Activated B cell treated with CpG ODN at 0.5 μM for 24 hours (primary cell): ENCODE measurements at regions not wholly inside any gene's neighbourhood (a gene's known extent, or its start where the extent isn't known, plus 50 kb on each side); places are given as distances from the start of the nearest gene placed in this dataset.

Source experiments
- ATAC-seq: fragments of 200-7000 bp; cut with Tn5 transposase; one replicate; pipeline ENCODE4 v1.10.0; 2021; ENCODE audit warnings: low read depth, mild to moderate bottlenecking, moderate library complexity
- CTCF ChIA-PET: fragments of 350-600 bp; sonication (Branson Sonifier 250); formaldehyde crosslinking; loops from one replicate; lab custom pipeline; 2021; ENCODE audit warnings: antibody characterized with exemption; lab: Charles Lee
- POLR2A ChIA-PET: fragments of 350-600 bp; sonication (Branson Sonifier 250); formaldehyde crosslinking; loops from one replicate; lab custom pipeline; 2021; ENCODE audit warnings: antibody characterized with exemption; lab: Charles Lee
- DNase-seq: peaks from one replicate; pipeline ENCODE4 v3.0.0; 2022
- H3K27ac Mint-ChIP-seq: one replicate; pipeline ENCODE4 v1.8.0; 2020; ENCODE audit warnings: mixed read lengths
- H3K27me3 Mint-ChIP-seq: one replicate; pipeline ENCODE4 v1.8.0; 2021; ENCODE audit warnings: mixed read lengths
- H3K36me3 Mint-ChIP-seq: one replicate; pipeline ENCODE4 v1.8.0; 2021; ENCODE audit warnings: low read depth, mixed read lengths
- H3K4me1 Mint-ChIP-seq: one replicate; pipeline ENCODE4 v1.8.0; 2021; ENCODE audit warnings: mixed read lengths
- H3K4me3 Mint-ChIP-seq: one replicate; pipeline ENCODE4 v1.8.0; 2020; ENCODE audit warnings: mild to moderate bottlenecking, mixed read lengths
- H3K9me3 Mint-ChIP-seq: one replicate; pipeline ENCODE4 v1.8.0; 2020; ENCODE audit warnings: mixed read lengths
- intact Hi-C: fragments of 100-400 bp; cut with micrococcal nuclease; formaldehyde crosslinking; loops from one replicate; pipeline ENCODE4 v1.15.1; 2024
- TF ChIP-seq, protein P1 (sequence below): fragments of 200-600 bp; IDR thresholded peaks from one replicate; pipeline ENCODE4 v1.8.0; 2022; ENCODE audit warnings: antibody characterized with exemption, mild to moderate bottlenecking

DNA sequence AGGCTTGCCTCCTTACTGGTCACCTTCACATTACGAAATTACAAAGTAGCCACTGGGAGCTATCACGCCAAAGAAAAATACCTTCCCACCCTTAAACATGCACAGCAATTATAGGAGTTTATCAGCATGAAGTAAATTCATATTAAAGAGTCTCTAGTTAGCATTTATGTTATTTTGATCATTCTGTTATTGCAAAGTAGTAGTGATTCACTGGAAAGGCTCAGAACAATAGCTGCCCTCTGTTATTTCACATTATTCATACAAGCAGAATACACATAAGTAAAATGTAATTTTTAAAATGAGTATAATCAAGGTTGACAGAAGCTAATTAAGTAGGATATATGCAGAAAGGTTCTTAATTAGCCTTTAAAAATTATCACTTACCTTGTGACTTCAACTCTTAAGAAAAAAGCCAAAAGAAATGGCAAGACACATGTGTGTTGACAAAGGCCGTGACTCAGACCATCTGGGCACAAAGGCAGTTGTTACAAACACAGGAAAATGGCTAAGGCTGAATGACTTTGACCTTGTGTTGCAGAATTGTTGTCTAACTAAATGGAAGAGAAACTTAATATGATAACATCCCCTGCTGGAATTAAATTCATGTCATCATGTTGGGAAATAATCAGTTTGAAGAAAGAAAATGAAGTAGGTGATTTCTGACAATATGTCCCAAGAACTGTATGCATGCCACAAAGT, 108.3 kb downstream of the ARL6IP6 start:
- no peaks in the 10 kb centered on the region for H3K9me3 Mint-ChIP-seq
- ChIA-PET POLR2A (no interaction called here), CTCF (no interaction called here)
- TF ChIP-seq, protein P1, sequence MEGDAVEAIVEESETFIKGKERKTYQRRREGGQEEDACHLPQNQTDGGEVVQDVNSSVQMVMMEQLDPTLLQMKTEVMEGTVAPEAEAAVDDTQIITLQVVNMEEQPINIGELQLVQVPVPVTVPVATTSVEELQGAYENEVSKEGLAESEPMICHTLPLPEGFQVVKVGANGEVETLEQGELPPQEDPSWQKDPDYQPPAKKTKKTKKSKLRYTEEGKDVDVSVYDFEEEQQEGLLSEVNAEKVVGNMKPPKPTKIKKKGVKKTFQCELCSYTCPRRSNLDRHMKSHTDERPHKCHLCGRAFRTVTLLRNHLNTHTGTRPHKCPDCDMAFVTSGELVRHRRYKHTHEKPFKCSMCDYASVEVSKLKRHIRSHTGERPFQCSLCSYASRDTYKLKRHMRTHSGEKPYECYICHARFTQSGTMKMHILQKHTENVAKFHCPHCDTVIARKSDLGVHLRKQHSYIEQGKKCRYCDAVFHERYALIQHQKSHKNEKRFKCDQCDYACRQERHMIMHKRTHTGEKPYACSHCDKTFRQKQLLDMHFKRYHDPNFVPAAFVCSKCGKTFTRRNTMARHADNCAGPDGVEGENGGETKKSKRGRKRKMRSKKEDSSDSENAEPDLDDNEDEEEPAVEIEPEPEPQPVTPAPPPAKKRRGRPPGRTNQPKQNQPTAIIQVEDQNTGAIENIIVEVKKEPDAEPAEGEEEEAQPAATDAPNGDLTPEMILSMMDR, result no peak
- no peaks in the 10 kb centered on the region for H3K27me3 Mint-ChIP-seq
- ATAC-seq (no peak), DNase-seq (no peak)
- no peak overlapping the region for H3K27ac Mint-ChIP-seq
- no peak overlapping the region for H3K4me3 Mint-ChIP-seq
- intact Hi-C loops, result no loop called here
- no peaks in the 10 kb centered on the region for H3K4me1 Mint-ChIP-seq
- H3K36me3 Mint-ChIP-seq, result no peaks in the 10 kb centered on the region

DNA sequence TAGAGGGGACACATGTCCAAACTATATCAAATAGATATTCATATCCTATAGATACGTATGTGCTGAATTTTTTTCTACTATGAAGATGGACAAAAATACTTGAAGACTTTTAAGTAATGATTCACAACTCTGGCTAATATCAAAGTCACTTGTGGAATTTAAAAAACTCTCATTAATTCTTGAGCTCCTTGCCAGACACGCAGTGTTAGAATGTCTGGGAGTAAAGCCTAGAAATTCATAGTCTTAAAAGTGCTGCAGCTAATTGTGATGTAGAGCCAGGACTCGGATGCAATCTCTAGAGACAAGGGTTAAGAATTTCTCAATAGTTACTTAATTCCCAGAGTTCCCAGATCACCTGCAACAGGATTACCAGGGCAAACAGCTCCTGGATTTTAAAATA, 107.4 kb downstream of the ARL6IP6 start:
- no peak for ATAC-seq
- Mint-ChIP-seq H3K27me3 (no peaks in the 10 kb centered on the region), H3K27ac (no peak overlapping the region), H3K4me3 (no peak overlapping the region), H3K9me3 (no peaks in the 10 kb centered on the region), H3K4me1 (no peaks in the 10 kb centered on the region), H3K36me3 (no peaks in the 10 kb centered on the region)
- ChIA-PET POLR2A (no interaction called here), CTCF (no interaction called here)
- DNase-seq, result no peak
- intact Hi-C loops, result no loop called here
- TF ChIP-seq, protein P1, result no peak

GRCh38 chr2:152823905-152824304, 105.5 kb downstream of the ARL6IP6 start:
- ATAC-seq (no peak), DNase-seq (no peak)
- Mint-ChIP-seq H3K27ac (no peak overlapping the region), H3K4me3 (no peak overlapping the region), H3K9me3 (no peaks in the 10 kb centered on the region), H3K27me3 (peaks cover 3% of the 10 kb centered on the region), H3K36me3 (no peaks in the 10 kb centered on the region), H3K4me1 (no peaks in the 10 kb centered on the region)
- CTCF ChIA-PET, result no interaction called here
- intact Hi-C loops, result no loop called here
- POLR2A ChIA-PET, result no interaction called here
- TF ChIP-seq, protein P1, result no peak

DNA sequence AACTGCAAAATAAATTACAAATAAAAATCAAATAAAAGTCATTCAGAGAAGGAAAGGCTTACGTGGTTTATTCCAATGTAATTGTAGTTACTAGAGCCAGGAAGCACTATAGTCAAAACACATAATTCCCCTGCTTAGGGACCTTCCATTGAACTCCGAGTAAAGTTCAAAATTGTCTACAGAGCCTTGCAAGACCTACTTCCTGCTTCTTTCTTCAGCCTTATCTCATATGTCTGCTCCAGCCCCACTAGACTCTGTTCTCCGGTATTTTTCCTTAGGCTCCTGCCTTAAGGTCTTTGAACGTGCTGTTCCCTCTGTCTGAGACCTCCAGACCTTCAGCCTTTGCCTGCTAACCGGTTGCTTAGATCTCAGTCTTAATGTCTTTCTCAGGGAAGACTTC, 104.3 kb downstream of the ARL6IP6 start:
- CTCF ChIA-PET, result no interaction called here
- Mint-ChIP-seq H3K27me3 (peaks cover 3% of the 10 kb centered on the region), H3K9me3 (no peaks in the 10 kb centered on the region), H3K4me3 (no peak overlapping the region), H3K4me1 (no peaks in the 10 kb centered on the region), H3K27ac (no peak overlapping the region), H3K36me3 (no peaks in the 10 kb centered on the region)
- intact Hi-C loops, result no loop called here
- POLR2A ChIA-PET, result no interaction called here
- TF ChIP-seq, protein P1, result no peak
- no peak for ATAC-seq
- DNase-seq, result no peak

- CTCF ChIA-PET, result no interaction called here
- TF ChIP-seq, protein P1, result no peak
- POLR2A ChIA-PET, result no interaction called here
- no peaks in the 10 kb centered on the region for H3K36me3 Mint-ChIP-seq
- intact Hi-C loops, result no loop called here
- H3K4me3 Mint-ChIP-seq, result no peak overlapping the region
- H3K4me1 Mint-ChIP-seq, result no peaks in the 10 kb centered on the region
- H3K9me3 Mint-ChIP-seq, result no peaks in the 10 kb centered on the region
- peaks cover 8% of the 10 kb centered on the region for H3K27me3 Mint-ChIP-seq
- ATAC-seq (no peak), DNase-seq (no peak)
- H3K27ac Mint-ChIP-seq, result no peak overlapping the region
These were observed 101.6 kb downstream of the ARL6IP6 start for GRCh38 chr2:152820048-152820447.
